Nephron (organoid): ENCODE measurements at regions not wholly inside any gene's neighbourhood (a gene's known extent, or its start where the extent isn't known, plus 50 kb on each side); places are given as distances from the start of the nearest gene placed in this dataset.

Experiments used
- H3K27ac Mint-ChIP-seq, 3 experiments: 2 replicates each; pipeline ENCODE4 v1.8.0; 2020; ENCODE audit warnings: mixed read lengths in 3 of 3, mild to moderate bottlenecking in 2 of 3, moderate library complexity in 1 of 3
- H3K27me3 Mint-ChIP-seq: 2 replicates; pipeline ENCODE4 v1.8.0; 2021; ENCODE audit warnings: low read depth, mild to moderate bottlenecking, moderate library complexity, mixed read lengths
- H3K36me3 Mint-ChIP-seq: 2 replicates; pipeline ENCODE4 v1.8.0; 2020; ENCODE audit warnings: low read depth, mixed read lengths
- H3K4me1 Mint-ChIP-seq: 2 replicates; pipeline ENCODE4 v1.8.0; 2020; ENCODE audit warnings: mixed read lengths
- H3K4me3 Mint-ChIP-seq, 3 experiments: 2 replicates each; pipeline ENCODE4 v1.8.0; 2020; ENCODE audit warnings: mild to moderate bottlenecking in 3 of 3, mixed read lengths in 3 of 3, moderate library complexity in 2 of 3
- H3K9me3 Mint-ChIP-seq: 2 replicates; pipeline ENCODE4 v1.8.0; 2020; ENCODE audit warnings: mixed read lengths
- CTCF ChIP-seq, 3 experiments: fragments of 200-600 bp; sonication (generic); IDR thresholded peaks; one replicate each; pipeline ENCODE4 v1.5.0; 2021; ENCODE audit warnings: antibody characterized with exemption in 3 of 3; ENCODE audit not compliant: unreplicated experiment in 3 of 3

- no peaks in the 10 kb centered on the region for H3K27me3 Mint-ChIP-seq
- H3K4me3 Mint-ChIP-seq = no peak overlapping the region
- TF ChIP-seq CTCF (IDR thresholded peaks at IDR 0.05; ENCODE audit: unreplicated experiment in 3 of 3) = no peak
- no peaks in the 10 kb centered on the region for H3K36me3 Mint-ChIP-seq
- H3K9me3 Mint-ChIP-seq = no peaks in the 10 kb centered on the region
- no peaks in the 10 kb centered on the region for H3K4me1 Mint-ChIP-seq
- H3K27ac Mint-ChIP-seq = no peak overlapping the region
Observed at GRCh38 chr10:107418085-107418806, 253.7 kb upstream of the SORCS1 start.

- Mint-ChIP-seq H3K9me3 (no peaks in the 10 kb centered on the region), H3K27ac (no peak overlapping the region)
Observed at GRCh38 chr10:107417446-107417845, 252.9 kb upstream of the SORCS1 start.

GRCh38 chr10:107415446-107415845 lies 250.9 kb upstream of the SORCS1 start:
- Mint-ChIP-seq H3K4me3 (no peak overlapping the region), H3K27me3 (no peaks in the 10 kb centered on the region), H3K9me3 (no peaks in the 10 kb centered on the region), H3K36me3 (no peaks in the 10 kb centered on the region), H3K4me1 (no peaks in the 10 kb centered on the region), H3K27ac (no peak overlapping the region)
- TF ChIP-seq CTCF (IDR thresholded peaks at IDR 0.05; ENCODE audit: unreplicated experiment in 3 of 3) = no peak

More at GRCh38 chr10:107417446-107417845, 252.9 kb upstream of the SORCS1 start:
- no peak overlapping the region for H3K4me3 Mint-ChIP-seq
- H3K27me3 Mint-ChIP-seq = no peaks in the 10 kb centered on the region
- no peaks in the 10 kb centered on the region for H3K4me1 Mint-ChIP-seq
- no peaks in the 10 kb centered on the region for H3K36me3 Mint-ChIP-seq
- no peak for TF ChIP-seq CTCF (IDR thresholded peaks at IDR 0.05; ENCODE audit: unreplicated experiment in 3 of 3)

- no peak for TF ChIP-seq CTCF (IDR thresholded peaks at IDR 0.05; ENCODE audit: unreplicated experiment in 3 of 3)
- no peaks in the 10 kb centered on the region for H3K9me3 Mint-ChIP-seq
Observed at GRCh38 chr10:107413971-107414370, 249.5 kb upstream of the SORCS1 start.

GRCh38 chr10:107409522-107409921 lies 245.0 kb upstream of the SORCS1 start:
- no peaks in the 10 kb centered on the region for H3K4me1 Mint-ChIP-seq
- H3K4me3 Mint-ChIP-seq = no peak overlapping the region
- H3K9me3 Mint-ChIP-seq = no peaks in the 10 kb centered on the region
- H3K27ac Mint-ChIP-seq = no peak overlapping the region
- no peaks in the 10 kb centered on the region for H3K27me3 Mint-ChIP-seq
- no peaks in the 10 kb centered on the region for H3K36me3 Mint-ChIP-seq
- peak; percentile 34 to 52 (median 36) for TF ChIP-seq CTCF (IDR thresholded peaks at IDR 0.05; ENCODE audit: unreplicated experiment in 3 of 3)

More at GRCh38 chr10:107413971-107414370, 249.5 kb upstream of the SORCS1 start:
- Mint-ChIP-seq H3K27me3 (no peaks in the 10 kb centered on the region), H3K4me1 (no peaks in the 10 kb centered on the region), H3K4me3 (no peak overlapping the region), H3K27ac (no peak overlapping the region), H3K36me3 (no peaks in the 10 kb centered on the region)

- Mint-ChIP-seq H3K36me3 (no peaks in the 10 kb centered on the region), H3K27me3 (peaks cover 4% of the 10 kb centered on the region), H3K4me1 (no peaks in the 10 kb centered on the region), H3K4me3 (no peak overlapping the region), H3K9me3 (no peaks in the 10 kb centered on the region), H3K27ac (no peak overlapping the region)
- TF ChIP-seq CTCF (IDR thresholded peaks at IDR 0.05; ENCODE audit: unreplicated experiment in 3 of 3) = no peak
Observed at GRCh38 chr10:107398115-107398514, 233.6 kb upstream of the SORCS1 start.
